C4-2B (cell line): ENCODE measurements at regions not wholly inside any gene's neighbourhood (a gene's known extent, or its start where the extent isn't known, plus 50 kb on each side); places are given as distances from the start of the nearest gene placed in this dataset.

ENCODE experiments used
- CTCF ChIP-seq: fragments of 450-650 bp; conservative IDR thresholded peaks from 2 replicates; pipeline ENCODE4 v1.5.1; 2017; ENCODE audit warnings: mild to moderate bottlenecking
- ZFX ChIP-seq: fragments of 450-650 bp; IDR thresholded peaks from 2 replicates; pipeline ENCODE4 v1.6.1; 2017

- TF ChIP-seq CTCF (no peak), ZFX (no peak)
These were observed 1313.9 kb upstream of the SLC39A10 start for GRCh38 chr2:194343167-194343566.
